Parathyroid adenoma (tissue), 2 donors: ENCODE measurements at regions not wholly inside any gene's neighbourhood (a gene's known extent, or its start where the extent isn't known, plus 50 kb on each side); places are given as distances from the start of the nearest gene placed in this dataset.
"Not testable (repeated sequence)": the region's sequence is repeated elsewhere in the genome, so short reads cannot be mapped to it uniquely, and the experiment has no call there.

Experiments
- H2AFZ ChIP-seq: fragments of 300-600 bp; sonication (generic); one replicate; pipeline ENCODE4 v1.7.0; 2017; ENCODE audit warnings: antibody characterized with exemption, mild to moderate bottlenecking
- H3K27ac ChIP-seq: fragments of 300-600 bp; sonication (generic); one replicate; pipeline ENCODE4 v1.7.0; 2017
- H3K27me3 ChIP-seq: fragments of 300-600 bp; sonication (generic); one replicate; pipeline ENCODE4 v1.7.0; 2017; ENCODE audit warnings: low read length; ENCODE audit not compliant: control insufficient read depth, insufficient read depth
- H3K36me3 ChIP-seq: fragments of 300-600 bp; sonication (generic); one replicate; pipeline ENCODE4 v1.7.0; 2017; ENCODE audit warnings: low read length; ENCODE audit not compliant: control insufficient read depth, insufficient read depth
- H3K4me1 ChIP-seq: fragments of 300-600 bp; sonication (generic); one replicate; pipeline ENCODE4 v1.7.0; 2017; ENCODE audit warnings: control low read depth
- H3K4me2 ChIP-seq: fragments of 300-600 bp; sonication (generic); one replicate; pipeline ENCODE4 v1.7.0; 2017; ENCODE audit warnings: low read length
- H3K4me3 ChIP-seq: fragments of 300-600 bp; sonication (generic); one replicate; pipeline ENCODE4 v1.7.0; 2017; ENCODE audit warnings: low read depth, low read length
- H3K79me2 ChIP-seq: fragments of 300-600 bp; sonication (generic); one replicate; pipeline ENCODE4 v1.7.0; 2017; ENCODE audit warnings: control low read depth
- H3K9ac ChIP-seq: fragments of 300-600 bp; sonication (generic); one replicate; pipeline ENCODE4 v1.7.0; 2017; ENCODE audit warnings: mild to moderate bottlenecking
- H3K9me3 ChIP-seq: fragments of 300-600 bp; sonication (generic); one replicate; pipeline ENCODE4 v1.7.0; 2017; ENCODE audit warnings: low read length; ENCODE audit not compliant: control insufficient read depth
- CTCF ChIP-seq: fragments of 300-600 bp; sonication (generic); IDR thresholded peaks from one replicate; pipeline ENCODE4 v1.7.0; 2017; ENCODE audit warnings: antibody characterized with exemption, mild to moderate bottlenecking
- donor health status: primary hyperparathyroidism.

GRCh38 chr3:152905631-152906030 lies 70.7 kb downstream of the P2RY1 start:
- no peak overlapping the region for H3K27ac ChIP-seq
- no peak overlapping the region for H2AFZ ChIP-seq

GRCh38 chr3:152909180-152909883 lies 74.4 kb downstream of the P2RY1 start:
- H3K4me3 ChIP-seq = no peak overlapping the region
- no peak overlapping the region for H3K9ac ChIP-seq
- H3K9me3 ChIP-seq = no peaks in the 10 kb centered on the region
- no peaks in the 10 kb centered on the region for H3K79me2 ChIP-seq
- H3K4me1 ChIP-seq = no peaks in the 10 kb centered on the region
- no peak overlapping the region for H3K27ac ChIP-seq
- H2AFZ ChIP-seq = no peak overlapping the region
- H3K4me2 ChIP-seq = no peak overlapping the region
- H3K36me3 ChIP-seq = no peaks in the 10 kb centered on the region
- no peaks in the 10 kb centered on the region for H3K27me3 ChIP-seq
- TF ChIP-seq CTCF = no peak

More at GRCh38 chr3:152905631-152906030, 70.7 kb downstream of the P2RY1 start:
- Histone ChIP-seq H3K79me2 (no peaks in the 10 kb centered on the region), H3K4me1 (no peaks in the 10 kb centered on the region), H3K27me3 (no peaks in the 10 kb centered on the region), H3K4me2 (no peak overlapping the region), H3K9ac (no peak overlapping the region), H3K4me3 (no peak overlapping the region), H3K9me3 (no peaks in the 10 kb centered on the region), H3K36me3 (no peaks in the 10 kb centered on the region)
- no peak for TF ChIP-seq CTCF

- H3K4me3 ChIP-seq = no peak overlapping the region
- H3K9ac ChIP-seq = no peak overlapping the region
- H3K4me2 ChIP-seq = no peak overlapping the region
- H3K27ac ChIP-seq = no peak overlapping the region
- no peaks in the 10 kb centered on the region for H3K4me1 ChIP-seq
- H3K79me2 ChIP-seq = no peaks in the 10 kb centered on the region
- H3K36me3 ChIP-seq = no peaks in the 10 kb centered on the region
- no peaks in the 10 kb centered on the region for H3K27me3 ChIP-seq
- H2AFZ ChIP-seq = no peak overlapping the region
- no peak for TF ChIP-seq CTCF
- no peaks in the 10 kb centered on the region for H3K9me3 ChIP-seq
Observed at GRCh38 chr3:152910211-152910610, 75.3 kb downstream of the P2RY1 start.

- no peaks in the 10 kb centered on the region for H3K79me2 ChIP-seq
- no peak overlapping the region for H3K4me2 ChIP-seq
- no peaks in the 10 kb centered on the region for H3K36me3 ChIP-seq
Observed at GRCh38 chr3:152910966-152911365, 76.0 kb downstream of the P2RY1 start.

GRCh38 chr3:152914743-152915142 lies 79.8 kb downstream of the P2RY1 start:
- not testable (repeated sequence) for H3K36me3 ChIP-seq, H3K4me2 ChIP-seq, H3K4me3 ChIP-seq, H3K27ac ChIP-seq, H3K9ac ChIP-seq, H3K79me2 ChIP-seq, H2AFZ ChIP-seq, H3K9me3 ChIP-seq, H3K27me3 ChIP-seq, H3K4me1 ChIP-seq

More at GRCh38 chr3:152910966-152911365, 76.0 kb downstream of the P2RY1 start:
- Histone ChIP-seq H3K4me3 (no peak overlapping the region), H3K27me3 (no peaks in the 10 kb centered on the region), H3K27ac (no peak overlapping the region), H2AFZ (no peak overlapping the region), H3K9me3 (no peaks in the 10 kb centered on the region), H3K9ac (no peak overlapping the region), H3K4me1 (no peaks in the 10 kb centered on the region)
- no peak for TF ChIP-seq CTCF
